H1 (cell line): ENCODE measurements at regions not wholly inside any gene's neighbourhood (a gene's known extent, or its start where the extent isn't known, plus 50 kb on each side); places are given as distances from the start of the nearest gene placed in this dataset.

Experiments
- CTCF ChIA-PET: fragments of 300-600 bp; sonication (Branson Sonifier 250); formaldehyde crosslinking; loops from one replicate; lab custom pipeline; 2021; ENCODE audit not compliant: partially characterized antibody; lab: Charles Lee
- POLR2A ChIA-PET: fragments of 300-600 bp; sonication (Branson Sonifier 250); formaldehyde crosslinking; loops from one replicate; lab custom pipeline; 2021; ENCODE audit warnings: inconsistent platforms; ENCODE audit not compliant: partially characterized antibody; lab: Charles Lee
- DNase-seq, 2 experiments: peaks; one replicate each; pipeline versions ENCODE4 v3.0.0 to v3.0.0-alpha.2; 2010 to 2022; ENCODE audit warnings: low spot score in 2 of 2, low read depth in 1 of 2, mixed read lengths in 1 of 2
- FAIRE-seq: peaks from 2 replicates; lab custom pipeline; 2011; peaks lifted over from hg19 to GRCh38; lab: Jason Lieb, UNC
- H2AFZ ChIP-seq: 2 replicates; pipeline ENCODE4 v1.8.1; 2012; ENCODE audit warnings: low read length, inconsistent platforms
- H2AK5ac ChIP-seq: 2 replicates; pipeline ENCODE4 v1.6.1; 2013; ENCODE audit warnings: low read depth, low read length
- H2BK120ac ChIP-seq: replicated peaks from 2 replicates; pipeline ENCODE3; 2013; ENCODE audit warnings: low read depth, low read length, inconsistent platforms
- H2BK12ac ChIP-seq: 2 replicates; pipeline ENCODE4 v1.6.1; 2013; ENCODE audit warnings: low read depth, low read length
- H2BK15ac ChIP-seq: 2 replicates; pipeline ENCODE4 v1.6.1; 2013; ENCODE audit warnings: low read length
- H2BK20ac ChIP-seq: 2 replicates; pipeline ENCODE4 v1.6.1; 2013; ENCODE audit warnings: low read length
- H2BK5ac ChIP-seq: 2 replicates; pipeline ENCODE4 v1.6.1; 2013; ENCODE audit warnings: low read depth, low read length
- H3K14ac ChIP-seq: 2 replicates; pipeline ENCODE4 v1.6.1; 2013; ENCODE audit warnings: inconsistent platforms; ENCODE audit not compliant: insufficient read length
- H3K18ac ChIP-seq: 2 replicates; pipeline ENCODE4 v1.6.1; 2013; ENCODE audit warnings: low read length; ENCODE audit errors: extremely low read depth
- H3K23ac ChIP-seq: 2 replicates; pipeline ENCODE4 v1.6.1; 2013; ENCODE audit warnings: inconsistent platforms; ENCODE audit not compliant: insufficient read length
- H3K23me2 ChIP-seq: 2 replicates; pipeline ENCODE4 v1.6.1; 2013; ENCODE audit warnings: low read depth, low read length
- H3K27ac ChIP-seq: 2 replicates; pipeline ENCODE4 v1.6.1; 2011; ENCODE audit warnings: low read depth, low read length, inconsistent platforms
- H3K27me3 ChIP-seq, 4 experiments: replicated peaks in 1 of 4; 1 replicate in 1 of 4; 2 replicates in 3 of 4; pipeline versions ENCODE4 v1.6.1 to v1.8.1; 2011 to 2013; ENCODE audit warnings: low read length in 3 of 4, mild to moderate bottlenecking in 3 of 4, inconsistent platforms in 2 of 4, mixed read lengths in 2 of 4, moderate library complexity in 1 of 4; ENCODE audit not compliant: control insufficient read depth in 3 of 4, insufficient read depth in 3 of 4; ENCODE audit errors: extremely low read depth in 1 of 4
- H3K36me3 ChIP-seq, 4 experiments: 2 replicates each; pipeline versions ENCODE4 v1.6.1 to v1.8.1; 2011 to 2013; ENCODE audit warnings: mild to moderate bottlenecking in 4 of 4, low read length in 3 of 4, moderate library complexity in 2 of 4, control low read depth in 1 of 4, inconsistent platforms in 1 of 4; ENCODE audit not compliant: insufficient read depth in 4 of 4, control insufficient read depth in 2 of 4
- H3K4ac ChIP-seq: replicated peaks from 2 replicates; pipeline ENCODE3; 2013; ENCODE audit warnings: low read length, low read depth, mixed read lengths, inconsistent platforms; ENCODE audit not compliant: insufficient read length
- H3K4me1 ChIP-seq, 4 experiments: replicated peaks in 1 of 4; 1 replicate in 1 of 4; 2 replicates in 3 of 4; pipeline versions ENCODE4 v1.6.1 to v1.8.1; 2011 to 2013; ENCODE audit warnings: low read length in 3 of 4, inconsistent platforms in 2 of 4, mixed read lengths in 1 of 4; ENCODE audit not compliant: insufficient read depth in 4 of 4, control insufficient read depth in 3 of 4
- H3K4me2 ChIP-seq, 2 experiments: 2 replicates each; pipeline versions ENCODE4 v1.6.1 to v1.8.1; 2011 to 2013; ENCODE audit warnings: low read depth in 2 of 2, low read length in 2 of 2, control low read depth in 1 of 2, inconsistent platforms in 1 of 2, mild to moderate bottlenecking in 1 of 2; ENCODE audit not compliant: insufficient read depth in 1 of 2
- H3K4me3 ChIP-seq, 4 experiments: fragments of 200-600, 300-600 bp in 1 of 4; sonication (generic), shearing (Covaris generic), sonication (Bioruptor Twin) in 1 of 4; 2 replicates each; pipeline versions ENCODE4 v1.5.1 to v1.8.1; 2011 to 2016; ENCODE audit warnings: low read length in 4 of 4, low read depth in 3 of 4, control low read depth in 2 of 4, inconsistent platforms in 2 of 4, mild to moderate bottlenecking in 2 of 4, mixed read lengths in 1 of 4, moderate library complexity in 1 of 4; ENCODE audit not compliant: insufficient read depth in 2 of 4; ENCODE audit errors: extremely low read depth in 1 of 4
- H3K56ac ChIP-seq: replicated peaks from 2 replicates; pipeline ENCODE3; 2013; ENCODE audit warnings: low read depth, mild to moderate bottlenecking, mixed read lengths, low read length, inconsistent platforms; ENCODE audit not compliant: insufficient read length
- H3K79me1 ChIP-seq: 2 replicates; pipeline ENCODE4 v1.6.1; 2013; ENCODE audit warnings: low read depth, low read length, control low read depth
- H3K79me2 ChIP-seq, 2 experiments: 2 replicates each; pipeline versions ENCODE4 v1.6.1 to v1.8.1; 2012 to 2013; ENCODE audit warnings: low read length in 2 of 2, mild to moderate bottlenecking in 2 of 2, inconsistent platforms in 1 of 2; ENCODE audit not compliant: insufficient read depth in 2 of 2, control insufficient read depth in 1 of 2
- H3K9ac ChIP-seq, 4 experiments: replicated peaks in 1 of 4; 1 replicate in 1 of 4; 2 replicates in 3 of 4; pipeline versions ENCODE4 v1.6.1 to v1.8.1; 2011 to 2013; ENCODE audit warnings: low read depth in 3 of 4, low read length in 3 of 4, control low read depth in 2 of 4, mild to moderate bottlenecking in 2 of 4, moderate library complexity in 2 of 4, inconsistent platforms in 1 of 4; ENCODE audit errors: extremely low read depth in 1 of 4
- H3K9me3 ChIP-seq, 2 experiments: 2 replicates each; pipeline versions ENCODE4 v1.6.1 to v1.8.1; 2012 to 2013; ENCODE audit warnings: mild to moderate bottlenecking in 2 of 2, moderate library complexity in 2 of 2, control low read depth in 1 of 2, inconsistent platforms in 1 of 2, low read depth in 1 of 2, low read length in 1 of 2, mixed read lengths in 1 of 2; ENCODE audit not compliant: insufficient read depth in 2 of 2
- H4K20me1 ChIP-seq, 2 experiments: replicated peaks in 1 of 2; 2 replicates each; pipeline versions ENCODE3 to v1.8.1; 2011 to 2013; ENCODE audit warnings: inconsistent platforms in 2 of 2, low read length in 2 of 2, mild to moderate bottlenecking in 1 of 2; ENCODE audit not compliant: insufficient read depth in 2 of 2, control insufficient read depth in 1 of 2
- H4K5ac ChIP-seq: 2 replicates; pipeline ENCODE4 v1.6.1; 2013; ENCODE audit warnings: low read length, low read depth, mixed read lengths, inconsistent platforms; ENCODE audit not compliant: insufficient read length
- H4K8ac ChIP-seq: 2 replicates; pipeline ENCODE4 v1.8.0; 2013; ENCODE audit warnings: mild to moderate bottlenecking, moderate library complexity, low read length, inconsistent platforms; ENCODE audit not compliant: insufficient read depth; ENCODE audit errors: extremely low read depth
- H4K91ac ChIP-seq: replicated peaks from 2 replicates; pipeline ENCODE3; 2013; ENCODE audit warnings: low read length, mixed read lengths, inconsistent platforms; ENCODE audit not compliant: insufficient read length
- ASH2L ChIP-seq: fragments of 200-600, 300-600 bp; sonication (generic); IDR thresholded peaks from one replicate; pipeline ENCODE4 v1.7.1; 2017; ENCODE audit warnings: low read length
- BCL11A ChIP-seq, 2 experiments: IDR thresholded peaks; one replicate each; pipeline ENCODE4 v1.6.1; 2011; ENCODE audit warnings: low read depth in 2 of 2, low read length in 2 of 2, mild to moderate bottlenecking in 2 of 2
- CBX8 ChIP-seq: fragments of 300-800, 300-1000 bp; sonication (generic); IDR thresholded peaks from 2 replicates; pipeline ENCODE4 v1.7.1; 2016; ENCODE audit warnings: low read depth, low read length, borderline replicate concordance
- CEBPB ChIP-seq: IDR thresholded peaks from 2 replicates; pipeline ENCODE4 v1.6.1; 2012; ENCODE audit warnings: low read depth, low read length
- CHD2 ChIP-seq: IDR thresholded peaks from 2 replicates; pipeline ENCODE4 v1.6.1; 2012; ENCODE audit warnings: low read length, improper control_type of control experiment
- GABPA ChIP-seq: IDR thresholded peaks from 2 replicates; pipeline ENCODE4 v1.6.1; 2011; ENCODE audit warnings: mild to moderate bottlenecking, low read length, moderate library complexity, borderline replicate concordance; ENCODE audit not compliant: insufficient read depth
- GTF2F1 ChIP-seq: IDR thresholded peaks from 2 replicates; pipeline ENCODE4 v1.6.1; 2012; ENCODE audit warnings: low read depth, low read length, improper control_type of control experiment, borderline replicate concordance
- MAFK ChIP-seq: IDR thresholded peaks from 2 replicates; pipeline ENCODE4 v1.6.1; 2012; ENCODE audit warnings: low read depth, mild to moderate bottlenecking, improper control_type of control experiment, low read length
- NANOG ChIP-seq: IDR thresholded peaks from 2 replicates; pipeline ENCODE4 v1.6.1; 2011; ENCODE audit warnings: low read length, low read depth, mild to moderate bottlenecking, inconsistent platforms; ENCODE audit not compliant: insufficient read depth, poor library complexity, severe bottlenecking
- NRF1 ChIP-seq: IDR thresholded peaks from 2 replicates; pipeline ENCODE4 v1.6.1; 2011; ENCODE audit warnings: mild to moderate bottlenecking, low read depth, low read length, improper control_type of control experiment
- POLR2AphosphoS5 ChIP-seq: IDR thresholded peaks from 2 replicates; pipeline ENCODE4 v1.6.1; 2011; ENCODE audit warnings: low read depth, low read length
- POU5F1 ChIP-seq: IDR thresholded peaks from 2 replicates; pipeline ENCODE4 v1.6.1; 2011; ENCODE audit warnings: low read depth, mild to moderate bottlenecking, low read length, moderate library complexity
- RNF2 ChIP-seq: fragments of 200-900, 300-1000 bp; sonication (generic); IDR thresholded peaks from 2 replicates; pipeline ENCODE4 v1.7.1; 2016; ENCODE audit warnings: borderline replicate concordance, low read depth, mild to moderate bottlenecking, antibody characterized with exemption, low read length; ENCODE audit not compliant: poor library complexity, severe bottlenecking; ENCODE audit errors: missing control alignments
- SIN3A ChIP-seq, 2 experiments: IDR thresholded peaks in 1 of 2; conservative IDR thresholded peaks in 1 of 2; 2 replicates each; pipeline ENCODE4 v1.6.1; 2011 to 2012; ENCODE audit warnings: low read length in 2 of 2, improper control_type of control experiment in 1 of 2, low read depth in 1 of 2, mild to moderate bottlenecking in 1 of 2
- SIX5 ChIP-seq: IDR thresholded peaks from 2 replicates; pipeline ENCODE4 v1.6.1; 2011; ENCODE audit warnings: mild to moderate bottlenecking, low read depth, low read length
- SP2 ChIP-seq: IDR thresholded peaks from 2 replicates; pipeline ENCODE4 v1.6.1; 2012; ENCODE audit warnings: mild to moderate bottlenecking, low read length, inconsistent platforms
- SRF ChIP-seq: IDR thresholded peaks from 2 replicates; pipeline ENCODE4 v1.6.1; 2011; ENCODE audit warnings: mild to moderate bottlenecking, low read depth, low read length, moderate library complexity

DNA sequence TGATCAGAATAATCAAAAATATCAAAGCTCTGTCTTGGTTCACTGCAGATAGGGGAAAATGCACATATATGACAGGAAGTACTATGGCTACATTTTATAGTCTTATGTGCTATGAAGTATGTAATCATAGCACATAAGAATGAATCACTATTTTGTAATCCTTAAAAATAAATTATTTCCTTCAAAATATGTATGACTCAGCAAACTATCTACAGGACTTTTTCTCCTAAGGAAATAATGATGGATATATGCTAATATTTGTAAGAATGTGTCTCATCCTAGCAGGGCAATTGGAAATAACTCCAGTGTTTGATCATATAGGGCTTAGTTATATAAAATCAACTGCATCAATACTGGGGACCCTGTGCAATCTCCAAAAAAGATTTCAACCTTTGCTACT lies 85.1 kb downstream of the SLC24A2 start:
- Histone ChIP-seq H3K4me3 (no peak overlapping the region), H3K18ac (no peak overlapping the region), H2BK12ac (no peak overlapping the region), H3K14ac (no peak overlapping the region), H4K91ac (no peak overlapping the region), H3K9me3 (no peaks in the 10 kb centered on the region), H3K23ac (no peak overlapping the region), H2BK5ac (no peak overlapping the region), H3K9ac (no peak overlapping the region), H4K8ac (no peak overlapping the region), H4K5ac (no peak overlapping the region), H3K79me2 (no peaks in the 10 kb centered on the region), H3K4me1 (peaks cover 0 to 20% (median 9%) of the 10 kb centered on the region in 4 experiments; a peak in 6 of 7 replicates), H2AFZ (no peak overlapping the region), H3K23me2 (no peaks in the 10 kb centered on the region), H3K27ac (no peak overlapping the region), H2BK120ac (no peak overlapping the region), H3K27me3 (no peaks in the 10 kb centered on the region), H3K4me2 (no peak overlapping the region), H3K4ac (no peak overlapping the region), H2AK5ac (no peak overlapping the region), H3K79me1 (no peaks in the 10 kb centered on the region), H2BK15ac (no peak overlapping the region), H3K36me3 (no peaks in the 10 kb centered on the region), H3K56ac (no peak overlapping the region), H4K20me1 (no peaks in the 10 kb centered on the region), H2BK20ac (no peak overlapping the region)
- ChIA-PET POLR2A (no interaction called here), CTCF (interaction anchor here (1.1 kb wide), 1 partner anchor 14 kb away, joined by 3 read pairs; no protein-coding TSS in a partner anchor)
- FAIRE-seq = no peak
- DNase-seq = no peak
- no peak for TF ChIP-seq POLR2AphosphoS5
- no peak for TF ChIP-seq CHD2
- TF ChIP-seq RNF2 = no peak
- TF ChIP-seq SIX5 = no peak
- no peak for TF ChIP-seq GABPA
- TF ChIP-seq POU5F1 = no peak
- no peak for TF ChIP-seq GTF2F1
- TF ChIP-seq SIN3A (conservative IDR thresholded peaks at IDR 0.05 in 1 of 2, IDR thresholded peaks at IDR 0.05 in 1 of 2; ENCODE audit: low read depth in 1 of 2, low read length in 2 of 2) = no peak
- no peak for TF ChIP-seq CEBPB
- no peak for TF ChIP-seq ASH2L
- no peak for TF ChIP-seq NRF1
- TF ChIP-seq NANOG = no peak
- no peak for TF ChIP-seq CBX8
- TF ChIP-seq SP2 = no peak
- TF ChIP-seq MAFK = no peak
- TF ChIP-seq BCL11A (IDR thresholded peaks at IDR 0.05; ENCODE audit: low read depth in 2 of 2, low read length in 2 of 2) = no peak
- no peak for TF ChIP-seq SRF
